PC-3 (cell line): ENCODE measurements at regions not wholly inside any gene's neighbourhood (a gene's known extent, or its start where the extent isn't known, plus 50 kb on each side); places are given as distances from the start of the nearest gene placed in this dataset.
A peak's percentile ranks its signal among the peaks of the same experiment; 100 is the strongest.

ENCODE experiments used
- ATAC-seq: fragments of 200-7000 bp; cut with Tn5 transposase; 2 replicates; pipeline ENCODE4 v1.9.1; 2020; ENCODE audit warnings: mild to moderate bottlenecking, moderate library complexity
- BruUV-seq: library from RNA; stranded (reverse); fragments of 400-500 nt; replicated peaks from 2 replicates; lab custom pipeline; 2021; lab: Mats Ljungman, UMichigan
- CTCF ChIA-PET: fragments of 300-600 bp; sonication (Branson Sonifier 250); formaldehyde crosslinking; loops from one replicate; lab custom pipeline; 2022; ENCODE audit warnings: antibody characterized with exemption; lab: Charles Lee
- POLR2A ChIA-PET: fragments of 300-600 bp; sonication (Branson Sonifier 250); formaldehyde crosslinking; loops from one replicate; lab custom pipeline; 2022; ENCODE audit warnings: antibody characterized with exemption; ENCODE audit not compliant: unreplicated experiment; lab: Charles Lee
- DNase-seq: peaks from one replicate; pipeline ENCODE4 v3.0.0-alpha.2; 2015
- H2AFZ ChIP-seq: fragments of 300-600 bp; sonication (generic); 2 replicates; pipeline ENCODE4 v1.6.0; 2016; ENCODE audit warnings: antibody characterized with exemption, low read length
- H3F3A ChIP-seq: fragments of 300-600 bp; sonication (generic); one replicate; pipeline ENCODE4 v1.6.0; 2017; ENCODE audit warnings: antibody characterized with exemption, low read length, control low read depth, mild to moderate bottlenecking; ENCODE audit not compliant: unreplicated experiment
- H3K27ac ChIP-seq: fragments of 300-600 bp; sonication (generic); 2 replicates; pipeline ENCODE4 v1.5.1; 2016; ENCODE audit warnings: mild to moderate bottlenecking, low read length
- H3K27me3 ChIP-seq: fragments of 300-600 bp; sonication (generic); 2 replicates; pipeline ENCODE4 v1.6.1; 2016; ENCODE audit warnings: low read length, mixed read lengths
- H3K36me3 ChIP-seq: fragments of 300-600 bp; sonication (generic); 2 replicates; pipeline ENCODE4 v1.6.1; 2016; ENCODE audit warnings: low read depth, mixed run types, low read length, mixed read lengths
- H3K4me1 ChIP-seq: fragments of 300-600 bp; sonication (generic); 2 replicates; pipeline ENCODE4 v1.5.1; 2016; ENCODE audit warnings: low read length; ENCODE audit not compliant: insufficient read depth
- H3K4me2 ChIP-seq: fragments of 300-600 bp; sonication (generic); 2 replicates; pipeline ENCODE4 v1.6.0; 2016; ENCODE audit warnings: low read length
- H3K4me3 ChIP-seq: fragments of 300-600 bp; sonication (generic); 2 replicates; pipeline ENCODE4 v1.5.1; 2016; ENCODE audit warnings: mild to moderate bottlenecking, low read length, mixed read lengths
- H3K79me2 ChIP-seq: fragments of 300-600 bp; sonication (generic); 2 replicates; pipeline ENCODE4 v1.6.1; 2017; ENCODE audit warnings: low read length, mixed read lengths
- H3K9ac ChIP-seq: fragments of 300-600 bp; sonication (generic); 2 replicates; pipeline ENCODE4 v1.6.0; 2016; ENCODE audit warnings: mild to moderate bottlenecking, low read length
- H3K9me2 ChIP-seq: fragments of 300-600 bp; sonication (generic); replicated peaks from 2 replicates; pipeline ENCODE4 v1.6.1; 2016; ENCODE audit warnings: mixed run types, low read length, mixed read lengths
- H3K9me3 ChIP-seq: fragments of 300-600 bp; sonication (generic); 2 replicates; pipeline ENCODE4 v1.6.1; 2016; ENCODE audit warnings: low read length, mixed read lengths
- H4K20me1 ChIP-seq: fragments of 300-600 bp; sonication (generic); 2 replicates; pipeline ENCODE4 v1.6.1; 2016; ENCODE audit warnings: low read length, mixed read lengths
- CTCF ChIP-seq: fragments of 300-600 bp; sonication (generic); conservative IDR thresholded peaks from 2 replicates; pipeline ENCODE4 v1.5.1; 2017; ENCODE audit warnings: antibody characterized with exemption, low read depth, mild to moderate bottlenecking, low read length
- EZH2 ChIP-seq: fragments of 300-600 bp; sonication (generic); IDR thresholded peaks from one replicate; pipeline ENCODE4 v1.6.1; 2017; ENCODE audit warnings: antibody characterized with exemption, mild to moderate bottlenecking, low read length; ENCODE audit not compliant: unreplicated experiment
- EZH2phosphoT487 ChIP-seq: fragments of 300-600 bp; sonication (generic); IDR thresholded peaks from 2 replicates; pipeline ENCODE4 v1.6.1; 2018; ENCODE audit warnings: mild to moderate bottlenecking, antibody characterized with exemption, low read length, borderline replicate concordance
- intact Hi-C: fragments of 100-400 bp; cut with micrococcal nuclease; formaldehyde crosslinking; loops from 2 replicates; pipeline ENCODE4 v1.9.0; 2023

DNA sequence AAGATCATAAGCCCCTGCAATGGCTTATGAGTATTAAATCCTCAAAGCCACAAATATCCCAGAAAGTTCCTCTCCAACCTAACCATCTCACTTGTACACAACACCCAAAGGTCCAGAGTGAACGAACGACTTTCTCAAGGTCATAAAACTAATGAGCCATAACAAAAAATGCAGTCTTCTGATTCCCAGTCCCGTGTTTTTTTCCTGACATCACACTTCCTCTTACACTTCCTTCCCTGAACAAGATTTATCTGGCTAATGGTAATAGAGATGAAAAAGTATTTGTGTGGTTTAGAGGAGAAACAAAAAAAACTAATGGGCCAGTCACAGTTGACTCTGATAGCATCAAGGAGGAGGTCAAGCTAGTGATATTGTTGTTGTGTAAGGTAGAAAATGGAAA, 99.5 kb upstream of the KLHL13 start:
- Histone ChIP-seq H2AFZ (no peak overlapping the region), H3K36me3 (no peaks in the 10 kb centered on the region), H3K27me3 (no peaks in the 10 kb centered on the region), H3K9ac (no peak overlapping the region), H3K27ac (no peak overlapping the region), H3K4me2 (no peak overlapping the region), H3F3A (no peaks in the 10 kb centered on the region), H3K4me3 (no peak overlapping the region), H3K9me2 (no peaks in the 10 kb centered on the region), H3K79me2 (no peaks in the 10 kb centered on the region), H4K20me1 (no peaks in the 10 kb centered on the region), H3K9me3 (no peaks in the 10 kb centered on the region), H3K4me1 (peaks cover 11% of the 10 kb centered on the region; the same call in 1 of the 2 replicates)
- CTCF ChIA-PET = no interaction called here
- TF ChIP-seq CTCF (no peak), EZH2phosphoT487 (no peak), EZH2 (no peak)
- POLR2A ChIA-PET = no interaction called here
- ATAC-seq (peak; percentile 27; the same call in 1 of the 2 replicates), DNase-seq (peak; percentile 25)
- BruUV-seq = no TSS peak
- intact Hi-C loops = no loop called here

DNA sequence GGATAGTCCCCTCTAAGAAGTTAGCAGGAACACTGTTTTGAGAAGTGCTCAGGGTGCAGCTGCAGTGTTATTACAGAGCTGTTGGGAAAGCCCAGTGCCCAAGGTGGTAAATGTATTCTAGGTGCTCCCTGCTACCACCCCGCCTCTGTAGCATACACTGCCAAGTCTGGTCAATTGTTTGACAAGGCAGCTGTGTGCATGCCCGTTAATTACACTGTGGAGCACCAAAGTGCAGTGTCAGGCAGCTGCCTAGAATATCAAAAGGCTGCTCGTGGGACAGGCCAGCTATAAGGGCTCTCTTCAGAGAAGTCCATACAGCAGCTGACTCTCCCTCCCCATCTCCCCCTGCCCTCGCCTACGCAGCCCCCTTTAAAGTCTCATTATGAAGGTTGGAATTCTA, 99.9 kb upstream of the KLHL13 start:
- intact Hi-C loops = no loop called here
- Histone ChIP-seq H3K4me3 (no peak overlapping the region), H3K36me3 (no peaks in the 10 kb centered on the region), H3K4me2 (no peak overlapping the region), H3F3A (no peaks in the 10 kb centered on the region), H2AFZ (no peak overlapping the region), H3K4me1 (peaks cover 11% of the 10 kb centered on the region; the same call in 1 of the 2 replicates), H3K9me2 (no peaks in the 10 kb centered on the region), H3K9me3 (no peaks in the 10 kb centered on the region), H3K27me3 (no peaks in the 10 kb centered on the region), H3K9ac (no peak overlapping the region), H3K27ac (no peak overlapping the region), H4K20me1 (no peaks in the 10 kb centered on the region), H3K79me2 (no peaks in the 10 kb centered on the region)
- no peak for TF ChIP-seq CTCF
- TF ChIP-seq EZH2 = no peak
- no peak for TF ChIP-seq EZH2phosphoT487
- ATAC-seq (0 out of 2 replicates have a peak, but pooled peaks have one; percentile 13), DNase-seq (no peak)
- POLR2A ChIA-PET = no interaction called here
- CTCF ChIA-PET = no interaction called here
- no TSS peak for BruUV-seq

DNA sequence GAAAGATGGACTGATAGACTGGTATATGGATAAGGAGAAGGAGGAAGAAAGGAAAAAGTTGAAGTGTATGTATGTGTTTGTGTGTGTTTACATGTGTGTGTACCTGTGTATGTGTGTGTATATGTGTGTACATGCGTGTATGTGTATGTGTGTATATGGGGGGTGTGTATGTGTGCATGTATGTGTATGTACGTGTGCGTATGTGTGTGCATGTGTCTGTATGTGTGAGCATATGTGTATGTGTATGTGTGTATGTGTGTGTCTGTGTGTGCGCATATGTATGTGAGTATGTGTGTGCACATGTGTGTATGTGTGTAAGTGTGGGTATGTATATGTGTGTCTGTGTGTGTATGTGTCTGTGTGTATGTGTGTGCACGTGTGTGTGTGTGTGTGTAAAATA, 101.5 kb upstream of the KLHL13 start:
- CTCF ChIA-PET = no interaction called here
- H3K36me3 ChIP-seq = no peaks in the 10 kb centered on the region
- no peak overlapping the region for H2AFZ ChIP-seq
- DNase-seq (no peak), ATAC-seq (no peak)
- POLR2A ChIA-PET = no interaction called here
- no TSS peak for BruUV-seq
- TF ChIP-seq CTCF (no peak), EZH2 (no peak), EZH2phosphoT487 (no peak)
- peaks cover 11% of the 10 kb centered on the region; the same call in 1 of the 2 replicates for H3K4me1 ChIP-seq
- no peaks in the 10 kb centered on the region for H3K9me2 ChIP-seq
- H4K20me1 ChIP-seq = no peaks in the 10 kb centered on the region
- H3K9ac ChIP-seq = no peak overlapping the region
- H3K4me3 ChIP-seq = no peak overlapping the region
- H3K27me3 ChIP-seq = no peaks in the 10 kb centered on the region
- H3K9me3 ChIP-seq = no peaks in the 10 kb centered on the region
- no peak overlapping the region for H3K27ac ChIP-seq
- H3K4me2 ChIP-seq = no peak overlapping the region
- intact Hi-C loops = no loop called here
- no peaks in the 10 kb centered on the region for H3F3A ChIP-seq
- H3K79me2 ChIP-seq = no peaks in the 10 kb centered on the region
